Fibroblast of lung (primary cell): ENCODE measurements at regions not wholly inside any gene's neighbourhood (a gene's known extent, or its start where the extent isn't known, plus 50 kb on each side); places are given as distances from the start of the nearest gene placed in this dataset.

Source experiments
- EZH2 ChIP-seq: IDR thresholded peaks from 2 replicates; pipeline ENCODE4 v1.5.1; 2012; ENCODE audit warnings: low read length, control low read depth, mild to moderate bottlenecking; ENCODE audit errors: missing control alignments
- TF ChIP-seq, protein P1 (sequence below), 2 donors: IDR thresholded peaks in 1 of 2; conservative IDR thresholded peaks in 1 of 2; 1 replicate in 1 of 2; 2 replicates in 1 of 2; pipeline ENCODE4 v1.5.1; 2011 to 2012; ENCODE audit warnings: low read length in 2 of 2, control low read depth in 1 of 2, inconsistent platforms in 1 of 2, low read depth in 1 of 2, mild to moderate bottlenecking in 1 of 2

DNA sequence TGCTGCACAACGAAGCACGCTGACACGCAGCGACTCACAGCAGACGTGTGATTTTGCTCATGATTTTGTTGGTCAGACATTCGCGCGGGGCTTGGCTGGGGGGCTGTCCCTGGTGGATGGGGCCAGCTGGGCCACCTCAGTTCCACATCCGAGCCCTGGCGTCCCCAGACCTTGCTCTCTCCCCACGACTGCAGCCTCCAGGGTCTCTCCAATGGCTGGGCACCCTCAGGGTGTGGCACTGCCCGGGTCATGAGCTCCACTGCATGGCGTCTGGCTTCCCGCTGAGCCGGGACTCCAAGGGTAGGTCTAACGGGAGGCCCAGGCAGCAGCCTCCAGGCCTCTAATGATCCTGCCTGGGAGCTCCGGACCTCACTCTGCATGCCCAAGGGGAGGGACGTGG, 173.0 kb upstream of the AJAP1 start:
- TF ChIP-seq, protein P1, sequence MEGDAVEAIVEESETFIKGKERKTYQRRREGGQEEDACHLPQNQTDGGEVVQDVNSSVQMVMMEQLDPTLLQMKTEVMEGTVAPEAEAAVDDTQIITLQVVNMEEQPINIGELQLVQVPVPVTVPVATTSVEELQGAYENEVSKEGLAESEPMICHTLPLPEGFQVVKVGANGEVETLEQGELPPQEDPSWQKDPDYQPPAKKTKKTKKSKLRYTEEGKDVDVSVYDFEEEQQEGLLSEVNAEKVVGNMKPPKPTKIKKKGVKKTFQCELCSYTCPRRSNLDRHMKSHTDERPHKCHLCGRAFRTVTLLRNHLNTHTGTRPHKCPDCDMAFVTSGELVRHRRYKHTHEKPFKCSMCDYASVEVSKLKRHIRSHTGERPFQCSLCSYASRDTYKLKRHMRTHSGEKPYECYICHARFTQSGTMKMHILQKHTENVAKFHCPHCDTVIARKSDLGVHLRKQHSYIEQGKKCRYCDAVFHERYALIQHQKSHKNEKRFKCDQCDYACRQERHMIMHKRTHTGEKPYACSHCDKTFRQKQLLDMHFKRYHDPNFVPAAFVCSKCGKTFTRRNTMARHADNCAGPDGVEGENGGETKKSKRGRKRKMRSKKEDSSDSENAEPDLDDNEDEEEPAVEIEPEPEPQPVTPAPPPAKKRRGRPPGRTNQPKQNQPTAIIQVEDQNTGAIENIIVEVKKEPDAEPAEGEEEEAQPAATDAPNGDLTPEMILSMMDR (conservative IDR thresholded peaks at IDR 0.05 in 1 of 2, IDR thresholded peaks at IDR 0.05 in 1 of 2; ENCODE audit: low read depth in 1 of 2, low read length in 2 of 2): no peak
- no peak for TF ChIP-seq EZH2
